Activated naive CD4-positive, alpha-beta T cell treated with anti-CD3 and anti-CD28 coated beads, Interleukin-2, amount 50 U/mL, for 24 hours (primary cell): ENCODE measurements at regions not wholly inside any gene's neighbourhood (a gene's known extent, or its start where the extent isn't known, plus 50 kb on each side); places are given as distances from the start of the nearest gene placed in this dataset.
A peak's percentile ranks its signal among the peaks of the same experiment; 100 is the strongest.
"Not testable (repeated sequence)": the region's sequence is repeated elsewhere in the genome, so short reads cannot be mapped to it uniquely, and the experiment has no call there.

Experiments
- H3K27ac Mint-ChIP-seq: one replicate; pipeline ENCODE4 v1.8.0; 2021; ENCODE audit warnings: mild to moderate bottlenecking, mixed read lengths
- H3K27me3 Mint-ChIP-seq: one replicate; pipeline ENCODE4 v1.8.0; 2021; ENCODE audit warnings: mixed read lengths
- H3K36me3 Mint-ChIP-seq: one replicate; pipeline ENCODE4 v1.8.0; 2021; ENCODE audit warnings: mixed read lengths
- H3K4me1 Mint-ChIP-seq: one replicate; pipeline ENCODE4 v1.8.0; 2021; ENCODE audit warnings: mixed read lengths
- H3K4me3 Mint-ChIP-seq: one replicate; pipeline ENCODE4 v1.8.0; 2021; ENCODE audit warnings: mild to moderate bottlenecking, mixed read lengths
- H3K9me3 Mint-ChIP-seq: one replicate; pipeline ENCODE4 v1.8.0; 2021; ENCODE audit warnings: mixed read lengths

DNA sequence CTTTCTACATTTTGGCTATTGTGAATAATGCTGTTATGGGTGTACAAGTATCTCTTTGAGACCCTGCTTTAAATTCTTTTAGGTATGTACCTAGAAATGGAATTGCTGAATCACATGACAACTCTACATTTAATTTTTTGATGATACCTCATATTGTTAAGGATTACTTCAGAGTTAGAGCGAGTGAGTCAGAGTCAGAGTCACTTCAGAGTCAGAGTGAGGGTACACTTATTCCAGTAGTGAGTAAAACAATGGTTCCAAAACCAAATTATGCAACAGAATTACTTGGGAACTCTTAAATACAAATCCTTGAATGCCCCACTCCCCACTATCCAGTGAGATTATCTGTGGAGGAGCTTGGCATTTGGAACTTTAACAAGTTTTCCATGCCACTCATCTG, 50.3 kb upstream of the SNRK start:
- Mint-ChIP-seq H3K9me3 (no peaks in the 10 kb centered on the region), H3K27ac (peak overlapping the region; percentile 19), H3K27me3 (no peaks in the 10 kb centered on the region), H3K36me3 (peaks cover 2% of the 10 kb centered on the region), H3K4me3 (no peak overlapping the region), H3K4me1 (peaks cover 29% of the 10 kb centered on the region)

DNA sequence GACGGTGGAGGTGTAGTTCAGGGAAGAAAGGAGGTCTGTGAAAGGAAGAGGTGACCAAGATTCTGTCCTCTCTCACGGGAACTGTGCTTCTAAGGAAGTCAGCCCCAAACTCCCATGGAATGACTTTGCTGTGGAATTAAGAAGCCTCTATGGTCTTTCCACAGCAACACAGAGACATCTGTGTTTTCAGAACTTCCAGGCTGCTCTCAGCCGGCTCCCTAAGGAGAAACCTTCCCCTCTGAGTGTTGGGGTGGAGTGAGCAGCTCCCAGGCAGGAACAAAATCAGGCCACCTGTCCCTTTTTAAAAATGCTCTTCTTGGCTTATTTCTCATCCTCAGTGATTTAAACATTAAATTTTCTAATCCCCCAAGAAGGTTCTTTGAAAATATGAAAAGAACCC, 53.3 kb upstream of the SNRK start:
- no peaks in the 10 kb centered on the region for H3K9me3 Mint-ChIP-seq
- peaks cover 23% of the 10 kb centered on the region for H3K4me1 Mint-ChIP-seq
- H3K27ac Mint-ChIP-seq: no peak overlapping the region
- peaks cover 4% of the 10 kb centered on the region for H3K36me3 Mint-ChIP-seq
- no peak overlapping the region for H3K4me3 Mint-ChIP-seq
- H3K27me3 Mint-ChIP-seq: no peaks in the 10 kb centered on the region

DNA sequence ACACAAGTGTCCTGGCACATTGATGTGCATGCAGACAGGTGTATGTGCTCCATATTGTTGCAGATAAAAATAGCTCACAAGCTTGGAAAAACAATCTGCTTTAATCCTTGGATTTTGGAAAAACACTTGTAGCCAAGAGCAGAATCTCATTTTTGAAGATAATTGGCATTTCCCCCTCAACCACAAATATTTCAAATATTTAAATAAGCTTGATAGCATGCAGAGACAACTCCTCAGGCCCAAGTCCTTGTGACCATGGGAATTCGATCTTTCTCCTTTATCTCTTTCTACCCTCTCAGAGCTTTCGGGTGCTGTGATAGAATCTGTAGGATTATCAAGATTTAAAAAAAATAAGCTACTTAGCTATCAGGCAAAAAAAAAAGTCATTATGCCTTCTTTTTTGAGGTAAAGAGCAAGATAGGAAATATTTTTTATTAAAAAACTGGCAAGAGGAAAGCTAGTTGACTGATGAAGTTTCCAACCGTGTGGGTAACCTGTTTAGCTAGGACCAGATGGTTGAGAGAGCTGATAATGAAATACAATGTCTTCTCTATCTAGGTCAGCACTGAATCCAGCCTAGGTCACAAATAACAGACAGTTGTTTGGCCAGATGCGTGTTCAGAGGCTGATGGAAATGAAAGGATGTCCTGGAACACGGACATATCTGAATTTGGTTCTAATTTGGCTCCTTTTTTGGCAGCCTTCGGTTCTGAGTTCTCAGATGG, 54.9 kb upstream of the SNRK start:
- no peak overlapping the region for H3K4me3 Mint-ChIP-seq
- H3K27me3 Mint-ChIP-seq: no peaks in the 10 kb centered on the region
- peaks cover 15% of the 10 kb centered on the region for H3K36me3 Mint-ChIP-seq
- no peaks in the 10 kb centered on the region for H3K9me3 Mint-ChIP-seq
- H3K27ac Mint-ChIP-seq: peak overlapping the region; percentile 63
- H3K4me1 Mint-ChIP-seq: peaks cover 19% of the 10 kb centered on the region

DNA sequence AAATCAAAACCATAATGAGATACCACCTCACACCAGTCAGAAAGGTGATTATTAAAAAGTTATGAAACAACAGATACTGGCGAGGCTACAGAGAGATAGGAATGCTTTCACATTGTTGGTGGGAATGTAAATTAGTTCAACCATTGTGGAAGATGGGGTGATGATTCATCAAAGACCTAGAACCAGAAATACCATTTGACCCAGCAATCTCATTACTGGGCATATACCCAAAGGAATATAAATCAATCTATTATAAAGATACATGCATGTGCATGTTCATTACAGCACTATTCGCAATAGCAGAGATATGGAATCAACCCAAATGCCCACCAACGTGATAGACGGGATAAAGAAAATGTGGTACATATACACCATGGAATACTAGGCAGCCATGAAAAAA, 56.5 kb upstream of the SNRK start:
- peak overlapping the region; percentile 25 for H3K27ac Mint-ChIP-seq
- H3K4me3 Mint-ChIP-seq, H3K9me3 Mint-ChIP-seq, H3K27me3 Mint-ChIP-seq: not testable (repeated sequence)
- H3K4me1 Mint-ChIP-seq: peaks cover 15% of the 10 kb centered on the region
- peaks cover 15% of the 10 kb centered on the region for H3K36me3 Mint-ChIP-seq

DNA sequence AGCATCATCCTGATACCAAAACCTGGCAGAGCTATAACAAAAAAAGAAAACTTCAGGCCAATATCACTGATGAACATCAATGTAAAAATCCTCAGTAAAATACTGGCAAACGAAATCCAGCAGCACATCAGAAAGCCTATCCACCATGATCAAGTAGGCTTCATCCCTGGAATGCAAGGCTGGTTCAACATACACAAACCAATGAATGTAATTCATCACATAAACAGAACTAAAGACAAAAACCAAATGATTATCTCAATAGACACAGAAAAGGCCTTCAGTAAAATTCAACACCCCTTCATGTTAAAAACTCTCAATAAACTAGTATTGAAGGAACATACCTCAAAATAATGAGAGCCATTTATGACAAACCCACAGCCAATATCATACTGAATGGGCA, 58.7 kb upstream of the SNRK start:
- not testable (repeated sequence) for H3K27me3 Mint-ChIP-seq, H3K4me3 Mint-ChIP-seq, H3K27ac Mint-ChIP-seq, H3K9me3 Mint-ChIP-seq
- Mint-ChIP-seq H3K4me1 (peaks cover 29% of the 10 kb centered on the region), H3K36me3 (peaks cover 15% of the 10 kb centered on the region)

DNA sequence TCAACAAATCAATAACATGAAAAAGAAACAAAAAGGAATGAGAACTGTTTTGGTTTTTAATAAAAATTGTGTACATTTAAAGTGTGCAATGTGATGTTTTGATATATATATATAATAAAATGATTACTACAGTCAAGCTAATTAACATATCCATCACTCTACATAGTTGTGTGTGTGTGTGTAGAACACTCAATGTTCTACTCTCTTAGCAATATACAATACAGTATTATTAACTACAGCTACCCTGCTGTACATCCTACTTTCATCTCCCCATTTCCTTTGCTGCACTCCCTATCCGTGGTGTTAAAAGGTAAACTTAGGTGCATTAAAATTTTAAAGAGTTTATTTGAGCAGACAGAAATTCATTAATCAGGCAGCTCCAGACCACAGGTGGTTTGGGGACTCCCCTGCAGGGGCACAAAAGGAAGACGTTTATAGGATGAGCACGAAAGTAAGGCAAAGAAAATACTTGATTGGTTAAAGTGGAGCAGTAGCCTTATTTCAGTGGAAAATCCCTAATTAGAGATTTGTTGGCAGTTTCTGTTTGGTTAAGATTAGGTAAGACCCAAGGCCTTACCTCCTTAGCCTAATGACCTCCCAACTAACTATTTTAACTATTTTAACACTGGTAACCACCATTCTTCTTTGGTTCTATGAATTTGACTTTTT, 61.8 kb upstream of the SNRK start:
- Mint-ChIP-seq H3K9me3 (no peaks in the 10 kb centered on the region), H3K36me3 (peaks cover 13% of the 10 kb centered on the region), H3K27ac (peak overlapping the region; percentile 63), H3K4me3 (peak overlapping the region; percentile 77), H3K4me1 (peaks cover 57% of the 10 kb centered on the region), H3K27me3 (no peaks in the 10 kb centered on the region)

DNA sequence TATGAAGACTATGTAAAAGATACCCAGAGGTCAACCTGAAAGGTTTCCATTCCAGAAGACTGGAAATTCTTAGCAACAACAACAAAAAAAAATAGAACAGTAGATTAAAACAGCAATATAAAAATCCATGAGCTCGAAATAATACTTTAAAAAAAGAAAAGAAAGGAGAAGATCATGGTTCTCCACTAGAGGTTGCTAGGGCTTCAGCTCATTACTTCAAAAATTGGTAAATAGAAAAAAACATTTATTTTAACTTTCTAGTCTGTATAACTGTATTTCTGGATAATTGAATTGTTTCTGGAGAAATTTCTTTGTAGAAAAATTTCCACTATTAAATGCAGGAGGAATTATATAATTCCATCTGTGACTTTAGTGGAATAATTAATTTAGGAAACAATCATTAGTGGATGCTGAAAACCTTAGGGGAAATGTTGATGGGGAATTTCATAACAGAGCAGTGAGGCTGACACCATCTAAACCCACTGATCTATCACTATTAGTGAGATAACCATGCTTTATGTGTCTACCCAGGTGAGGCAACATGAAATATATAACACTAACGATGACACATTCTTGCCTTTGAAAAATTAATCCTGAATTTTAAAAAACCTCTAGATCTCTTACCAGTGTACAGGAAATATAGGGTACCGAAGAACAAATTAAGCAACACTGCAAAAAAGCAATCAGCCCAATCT, 62.5 kb upstream of the SNRK start:
- Mint-ChIP-seq H3K27me3 (no peaks in the 10 kb centered on the region), H3K4me1 (peaks cover 61% of the 10 kb centered on the region), H3K36me3 (peaks cover 13% of the 10 kb centered on the region), H3K27ac (no peak overlapping the region), H3K4me3 (peak overlapping the region; percentile 21), H3K9me3 (no peaks in the 10 kb centered on the region)

DNA sequence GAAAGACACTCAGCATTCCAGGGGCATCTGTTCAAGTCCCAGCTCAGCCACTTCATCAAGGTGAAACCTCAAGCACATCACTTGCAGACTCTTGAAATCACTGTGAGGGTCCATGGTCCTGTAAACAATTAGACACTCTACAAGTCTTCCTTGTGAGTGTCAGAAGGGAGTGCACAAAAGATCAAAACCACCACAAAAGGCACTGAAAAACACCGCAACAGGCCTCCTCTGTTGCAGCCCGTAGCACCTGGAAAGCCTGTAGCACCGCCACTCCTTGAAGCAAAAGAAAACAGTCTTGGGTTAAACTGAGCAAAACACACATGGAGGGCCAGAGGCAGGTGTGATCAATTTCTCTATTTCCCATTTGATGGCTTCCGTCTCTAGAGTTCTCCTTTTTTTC, 63.8 kb upstream of the SNRK start:
- Mint-ChIP-seq H3K27me3 (no peaks in the 10 kb centered on the region), H3K27ac (peak overlapping the region; percentile 52), H3K36me3 (peaks cover 6% of the 10 kb centered on the region), H3K4me1 (peaks cover 74% of the 10 kb centered on the region), H3K9me3 (no peaks in the 10 kb centered on the region), H3K4me3 (peak overlapping the region; percentile 20)

DNA sequence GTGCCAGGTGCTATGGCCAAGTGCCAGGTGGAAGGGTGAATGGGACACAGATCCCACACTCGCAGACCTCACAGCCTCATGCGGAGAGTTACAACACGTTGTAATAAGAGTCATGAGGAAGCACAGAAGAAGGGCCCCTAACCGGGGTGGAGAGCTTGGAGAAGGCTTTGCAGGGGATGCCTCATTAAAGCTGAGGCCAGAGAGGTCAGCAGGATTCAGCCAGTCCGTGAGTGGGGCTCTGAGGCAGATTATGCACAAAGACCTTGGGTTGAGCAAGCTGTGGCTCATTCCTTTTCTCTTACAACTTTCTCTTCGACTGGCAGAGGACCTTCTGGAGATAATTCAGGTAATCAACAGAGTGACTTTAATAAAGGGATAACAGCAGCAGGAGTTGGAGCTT, 65.3 kb upstream of the SNRK start:
- Mint-ChIP-seq H3K36me3 (no peaks in the 10 kb centered on the region), H3K4me3 (no peak overlapping the region), H3K27ac (no peak overlapping the region), H3K9me3 (no peaks in the 10 kb centered on the region), H3K27me3 (no peaks in the 10 kb centered on the region), H3K4me1 (peaks cover 89% of the 10 kb centered on the region)

DNA sequence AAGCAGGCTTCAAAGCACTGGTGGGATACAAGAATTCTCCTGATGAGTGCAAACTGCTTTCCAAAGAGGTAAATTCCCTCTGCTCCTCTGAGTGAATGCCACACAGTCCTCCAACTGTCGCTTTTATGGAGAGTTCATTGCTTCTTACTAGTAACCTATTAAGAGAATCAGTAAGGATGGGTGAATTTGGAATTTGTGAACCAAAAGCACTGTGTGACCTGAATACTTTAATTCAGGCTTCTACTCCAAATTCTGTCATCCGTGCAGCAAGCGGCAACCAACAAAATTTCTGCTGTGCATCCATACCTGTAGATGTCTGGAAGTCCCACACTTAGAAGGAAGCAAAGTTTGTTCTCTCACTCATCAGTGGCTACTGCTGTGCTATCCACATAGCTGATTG, 66.7 kb upstream of the SNRK start:
- Mint-ChIP-seq H3K27me3 (no peaks in the 10 kb centered on the region), H3K4me3 (no peak overlapping the region), H3K9me3 (no peaks in the 10 kb centered on the region), H3K27ac (no peak overlapping the region), H3K36me3 (no peaks in the 10 kb centered on the region), H3K4me1 (peaks cover 85% of the 10 kb centered on the region)

DNA sequence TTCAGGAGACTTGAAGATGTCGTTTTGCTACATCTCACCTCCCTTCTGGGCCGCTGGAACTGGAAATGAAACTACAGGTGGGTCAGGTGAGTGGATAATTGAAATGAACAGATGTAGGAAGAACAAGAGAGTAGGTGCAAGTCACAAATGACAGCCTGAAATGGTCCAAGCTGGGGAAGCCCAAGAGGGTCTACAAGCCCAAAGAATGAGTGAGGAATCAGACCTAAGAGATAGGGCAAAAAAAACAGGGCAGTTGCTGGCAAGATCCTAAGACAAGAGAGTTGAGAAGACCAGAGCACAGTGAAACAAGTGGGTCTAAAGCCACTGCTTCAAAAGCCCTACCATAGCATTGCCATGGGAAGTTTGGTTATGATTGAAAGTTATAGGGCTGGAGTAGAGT, 67.4 kb upstream of the SNRK start:
- Mint-ChIP-seq H3K36me3 (no peaks in the 10 kb centered on the region), H3K9me3 (no peaks in the 10 kb centered on the region), H3K4me3 (no peak overlapping the region), H3K4me1 (peaks cover 78% of the 10 kb centered on the region), H3K27ac (peak overlapping the region; percentile 38), H3K27me3 (no peaks in the 10 kb centered on the region)

DNA sequence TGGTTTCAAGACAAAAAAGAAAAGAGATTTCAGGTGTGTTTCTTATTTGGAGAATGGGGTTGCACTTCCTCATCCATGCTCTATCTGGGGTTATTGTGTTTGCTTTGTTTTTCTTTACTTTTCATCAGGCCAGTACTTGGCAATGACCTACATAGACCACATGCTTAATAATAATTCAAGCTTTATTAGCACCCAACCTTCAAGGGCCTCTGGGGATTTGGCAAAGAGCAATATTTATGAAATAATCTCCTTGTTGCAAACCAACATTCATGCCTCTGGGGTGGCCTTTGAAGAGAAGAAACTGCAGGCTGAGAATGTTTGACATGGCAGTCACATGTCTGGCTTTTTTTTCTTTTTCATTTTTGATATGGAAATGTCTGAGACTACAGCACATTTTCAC, 68.2 kb upstream of the SNRK start:
- Mint-ChIP-seq H3K27me3 (no peaks in the 10 kb centered on the region), H3K36me3 (no peaks in the 10 kb centered on the region), H3K9me3 (no peaks in the 10 kb centered on the region), H3K4me1 (peaks cover 70% of the 10 kb centered on the region), H3K27ac (no peak overlapping the region), H3K4me3 (no peak overlapping the region)

DNA sequence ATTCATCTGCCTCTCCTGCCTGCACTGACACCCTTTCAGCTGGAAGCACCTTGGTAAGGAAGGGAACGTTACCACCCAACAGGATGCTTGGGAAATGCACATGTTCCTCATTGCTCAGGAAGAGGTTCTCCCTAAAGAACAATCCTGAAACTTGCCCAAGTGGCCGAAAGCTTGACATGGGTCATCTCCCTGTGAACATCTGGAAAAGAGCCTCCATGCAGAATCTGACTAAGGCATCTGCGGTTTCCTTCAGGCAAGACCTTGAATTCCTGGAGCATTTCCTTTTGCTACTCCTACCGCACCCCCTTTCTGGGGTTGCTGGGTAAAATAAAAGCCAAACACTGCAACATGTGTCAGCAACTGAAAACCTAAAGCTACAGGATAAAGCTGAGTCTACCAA, 68.7 kb upstream of the SNRK start:
- Mint-ChIP-seq H3K27me3 (no peaks in the 10 kb centered on the region), H3K4me3 (peak overlapping the region; percentile 28), H3K4me1 (peaks cover 65% of the 10 kb centered on the region), H3K9me3 (no peaks in the 10 kb centered on the region), H3K27ac (peak overlapping the region; percentile 80), H3K36me3 (no peaks in the 10 kb centered on the region)

DNA sequence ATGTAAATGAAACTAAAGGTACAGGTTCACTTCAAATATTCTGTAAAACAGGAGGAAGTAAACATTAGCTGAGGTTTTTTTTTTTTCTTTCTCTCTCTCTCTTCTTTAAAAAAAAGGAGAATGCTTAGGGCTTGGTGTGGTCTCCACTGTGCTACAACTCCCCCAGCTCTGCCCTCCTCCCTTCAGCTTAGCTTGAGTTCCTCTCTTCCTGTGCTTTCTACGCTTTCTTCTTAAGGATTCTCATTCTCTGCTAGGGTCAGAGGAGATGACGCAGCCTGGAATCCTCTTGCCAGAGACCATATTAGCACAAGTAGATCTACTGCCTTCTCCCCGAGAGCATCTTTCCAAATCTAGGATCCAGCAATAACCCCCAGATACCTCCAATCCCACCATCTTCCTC, 69.1 kb upstream of the SNRK start:
- H3K27me3 Mint-ChIP-seq: no peaks in the 10 kb centered on the region
- peak overlapping the region; percentile 80 for H3K27ac Mint-ChIP-seq
- no peaks in the 10 kb centered on the region for H3K36me3 Mint-ChIP-seq
- peaks cover 61% of the 10 kb centered on the region for H3K4me1 Mint-ChIP-seq
- H3K9me3 Mint-ChIP-seq: no peaks in the 10 kb centered on the region
- peak overlapping the region; percentile 28 for H3K4me3 Mint-ChIP-seq

DNA sequence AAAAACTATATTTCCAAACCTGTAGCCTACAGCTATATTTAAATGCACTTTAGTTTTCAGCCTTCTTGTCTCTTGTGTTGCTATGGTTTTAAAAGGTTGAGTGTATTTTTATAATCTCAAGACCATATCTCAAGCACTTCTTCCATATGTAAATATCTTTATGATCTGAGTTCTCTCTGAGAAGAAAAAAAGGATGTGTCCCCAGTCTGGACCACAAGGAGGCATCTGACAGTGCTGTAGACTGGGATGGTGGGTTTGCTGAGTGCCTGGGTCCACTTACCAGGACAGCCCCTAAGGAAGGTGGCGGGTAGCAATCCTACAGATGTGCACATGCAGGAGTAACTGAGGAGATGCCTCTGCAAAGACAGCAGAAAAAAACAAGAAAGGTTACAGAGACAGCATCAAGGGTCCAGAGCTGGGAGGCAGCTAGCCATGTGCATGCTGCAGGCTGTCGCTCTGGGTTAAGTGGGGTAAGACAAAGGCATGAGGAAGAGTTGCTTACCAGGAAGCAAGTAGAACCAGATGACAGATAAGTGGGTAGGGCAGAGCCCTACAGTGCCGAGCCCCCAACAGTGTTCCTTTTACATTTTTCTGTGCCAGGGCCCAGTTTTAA, 70.6 kb upstream of the SNRK start:
- H3K36me3 Mint-ChIP-seq: no peaks in the 10 kb centered on the region
- H3K27ac Mint-ChIP-seq: peak overlapping the region; percentile 10
- H3K4me1 Mint-ChIP-seq: peaks cover 46% of the 10 kb centered on the region
- H3K27me3 Mint-ChIP-seq: no peaks in the 10 kb centered on the region
- H3K9me3 Mint-ChIP-seq: no peaks in the 10 kb centered on the region
- no peak overlapping the region for H3K4me3 Mint-ChIP-seq

DNA sequence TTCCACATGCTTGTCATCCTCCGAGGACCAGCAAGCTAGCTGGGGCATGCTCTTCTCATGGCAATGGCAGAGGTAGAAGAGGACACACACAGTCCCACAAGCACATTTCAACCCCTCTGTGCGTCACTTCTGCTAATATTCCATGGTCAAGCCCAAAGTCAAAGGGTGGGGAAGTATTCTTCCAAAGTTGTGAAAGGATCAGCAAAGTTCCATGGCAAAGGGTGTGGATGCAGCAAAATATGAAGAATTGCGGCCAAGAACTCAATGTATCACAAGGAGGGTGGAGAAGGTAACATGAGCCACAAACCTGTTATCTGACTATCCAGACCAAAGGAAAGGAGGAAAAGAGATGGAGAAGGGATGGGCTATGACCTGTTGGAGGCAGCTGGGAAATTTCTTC, 71.2 kb upstream of the SNRK start:
- no peak overlapping the region for H3K4me3 Mint-ChIP-seq
- no peaks in the 10 kb centered on the region for H3K36me3 Mint-ChIP-seq
- H3K27me3 Mint-ChIP-seq: no peaks in the 10 kb centered on the region
- H3K4me1 Mint-ChIP-seq: peaks cover 41% of the 10 kb centered on the region
- H3K27ac Mint-ChIP-seq: no peak overlapping the region
- H3K9me3 Mint-ChIP-seq: no peaks in the 10 kb centered on the region
